ENCODE measurements at regions not wholly inside any gene's neighbourhood (a gene's known extent, or its start where the extent isn't known, plus 50 kb on each side); places are given as distances from the start of the nearest gene placed in this dataset.

GRCh38 chr3:20320489-20320888 lies 134.5 kb upstream of the SGO1 start (continued):
- TF ChIP-seq CUX1 (IDR thresholded peaks at IDR 0.05; ENCODE audit: insufficient replicate concordance, low read depth, low read length): no peak
- TF ChIP-seq MAX (IDR thresholded peaks at IDR 0.05; ENCODE audit: low read depth, low read length): no peak
- no peak for TF ChIP-seq RELA (IDR thresholded peaks at IDR 0.05; ENCODE audit: borderline replicate concordance, partially characterized antibody)
- no peak for TF ChIP-seq EZH2 (IDR thresholded peaks at IDR 0.05; ENCODE audit: borderline replicate concordance, control insufficient read depth, low read depth, low read length)
- no peak for TF ChIP-seq TARDBP (IDR thresholded peaks at IDR 0.05; ENCODE audit: borderline replicate concordance)
- TF ChIP-seq POLR2AphosphoS2 (IDR thresholded peaks at IDR 0.05; ENCODE audit: low read depth, low read length): no peak
- no peak for TF ChIP-seq BMI1 (IDR thresholded peaks at IDR 0.05; ENCODE audit: borderline replicate concordance)
- TF ChIP-seq IRF5 (IDR thresholded peaks at IDR 0.05; ENCODE audit: borderline replicate concordance): no peak
- no peak for TF ChIP-seq ZNF274 (IDR thresholded peaks at IDR 0.05; ENCODE audit: insufficient read depth, insufficient read length)
- TF ChIP-seq BRCA1 (IDR thresholded peaks at IDR 0.05; ENCODE audit: low read depth, low read length): no peak
- TF ChIP-seq EP300 (IDR thresholded peaks at IDR 0.05; ENCODE audit: borderline replicate concordance in 1 of 2, control insufficient read depth in 1 of 2, low read depth in 2 of 2, low read length in 2 of 2): no peak
- no peak for TF ChIP-seq ATF7 (IDR thresholded peaks at IDR 0.05; ENCODE audit: low read depth)
